Peyer's patch (tissue), 4 donors: ENCODE measurements at regions not wholly inside any gene's neighbourhood (a gene's known extent, or its start where the extent isn't known, plus 50 kb on each side); places are given as distances from the start of the nearest gene placed in this dataset.

Source experiments
- DNase-seq, 3 donors: peaks; one replicate each; pipeline ENCODE4 v3.0.0-alpha.2; 2017 to 2019
- H3K27ac ChIP-seq, 4 donors: fragments of 200-600 bp; sonication (generic); one replicate each; pipeline ENCODE4 v1.5.1; 2016 to 2019
- H3K27me3 ChIP-seq, 2 donors: fragments of 200-600 bp; sonication (generic); one replicate each; pipeline ENCODE4 v1.5.1; 2019
- H3K36me3 ChIP-seq, 3 donors: fragments of 200-600 bp; sonication (generic); one replicate each; pipeline ENCODE4 v1.5.1; 2016 to 2019
- H3K4me1 ChIP-seq, 4 donors: fragments of 200-600 bp; sonication (generic); one replicate each; pipeline ENCODE4 v1.5.1; 2016 to 2019
- H3K4me3 ChIP-seq, 4 donors: fragments of 200-600 bp; sonication (generic); 1 replicate in 3 of 4; 2 replicates in 1 of 4; pipeline ENCODE4 v1.5.1; 2016 to 2019; ENCODE audit warnings: mild to moderate bottlenecking in 1 of 4
- H3K9me3 ChIP-seq, 4 donors: fragments of 200-600 bp; sonication (generic); one replicate each; pipeline ENCODE4 v1.5.1; 2016 to 2019; ENCODE audit warnings: mild to moderate bottlenecking in 1 of 4
- CTCF ChIP-seq, 6 experiments: fragments of 450-650 bp in 4 of 6; fragments of 200-600 bp in 2 of 6; sonication (generic) in 1 of 6; IDR thresholded peaks; one replicate each; pipeline ENCODE4 v1.5.1; 2017 to 2019; ENCODE audit warnings: antibody characterized with exemption in 6 of 6, mild to moderate bottlenecking in 3 of 6, moderate library complexity in 1 of 6
- POLR2A ChIP-seq, 2 donors: fragments of 450-650 bp; IDR thresholded peaks; one replicate each; pipeline ENCODE4 v1.5.1; 2017; ENCODE audit warnings: antibody characterized with exemption in 2 of 2, mild to moderate bottlenecking in 2 of 2, moderate library complexity in 2 of 2

GRCh38 chr11:103714246-103714645 lies 322.2 kb upstream of the DDI1 start:
- H3K36me3 ChIP-seq: no peaks in the 10 kb centered on the region
- no peak overlapping the region for H3K4me3 ChIP-seq
- no peaks in the 10 kb centered on the region for H3K4me1 ChIP-seq
- H3K27me3 ChIP-seq: no peaks in the 10 kb centered on the region
- DNase-seq: no peak
- no peaks in the 10 kb centered on the region for H3K9me3 ChIP-seq
- H3K27ac ChIP-seq: no peak overlapping the region
- TF ChIP-seq CTCF (IDR thresholded peaks at IDR 0.05): no peak
- no peak for TF ChIP-seq POLR2A (IDR thresholded peaks at IDR 0.05)

DNA sequence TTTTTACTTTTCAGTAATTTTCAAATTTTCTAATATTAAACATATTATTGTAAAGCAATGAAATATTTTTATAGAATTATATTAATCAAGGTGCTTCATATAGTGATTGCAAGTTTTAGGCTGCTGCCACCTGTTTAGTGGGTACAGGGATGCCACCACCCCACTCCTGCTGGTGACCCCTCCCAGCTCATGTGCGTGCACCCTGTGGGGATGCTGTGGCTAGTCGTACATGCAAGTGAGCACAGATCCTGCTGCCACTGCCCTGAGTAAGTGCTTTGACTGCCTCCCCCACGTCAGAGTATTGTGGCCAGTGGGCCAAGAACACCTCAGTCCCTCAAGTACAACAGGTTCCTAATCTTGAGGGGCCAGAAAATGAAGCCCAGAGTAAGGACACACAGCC lies 320.1 kb upstream of the DDI1 start:
- Histone ChIP-seq H3K4me1 (no peaks in the 10 kb centered on the region), H3K27ac (no peak overlapping the region), H3K4me3 (no peak overlapping the region), H3K36me3 (no peaks in the 10 kb centered on the region), H3K27me3 (no peaks in the 10 kb centered on the region), H3K9me3 (no peaks in the 10 kb centered on the region)
- DNase-seq: no peak
- TF ChIP-seq CTCF (IDR thresholded peaks at IDR 0.05): no peak

GRCh38 chr11:103727262-103727661 lies 309.2 kb upstream of the DDI1 start:
- no peaks in the 10 kb centered on the region for H3K36me3 ChIP-seq
- H3K27ac ChIP-seq: no peak overlapping the region
- H3K4me3 ChIP-seq: no peak overlapping the region
- TF ChIP-seq CTCF (IDR thresholded peaks at IDR 0.05) (no peak), POLR2A (IDR thresholded peaks at IDR 0.05) (no peak)
- no peaks in the 10 kb centered on the region for H3K4me1 ChIP-seq
- no peaks in the 10 kb centered on the region for H3K9me3 ChIP-seq
- no peaks in the 10 kb centered on the region for H3K27me3 ChIP-seq
- DNase-seq: no peak

DNA sequence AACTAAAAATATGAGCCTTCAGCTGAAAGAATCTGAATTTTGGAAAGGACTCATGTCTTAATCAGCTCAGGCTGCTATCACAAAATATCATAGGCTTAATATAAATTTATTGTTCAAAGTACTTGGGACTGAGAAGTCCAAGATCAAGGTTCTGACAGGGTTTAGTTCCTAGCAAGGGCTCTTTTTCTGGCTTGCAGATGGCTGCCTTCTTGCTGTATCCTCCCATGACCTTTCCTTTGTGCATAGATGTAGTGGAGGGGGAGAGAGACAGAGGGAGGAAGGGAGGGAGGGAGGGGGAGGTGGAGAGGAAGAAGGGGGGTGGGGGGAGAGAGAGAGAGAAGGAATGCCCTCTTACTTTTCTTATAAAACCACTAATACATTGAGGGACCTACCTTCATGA lies 306.8 kb upstream of the DDI1 start:
- no peak overlapping the region for H3K27ac ChIP-seq
- DNase-seq: no peak
- no peaks in the 10 kb centered on the region for H3K36me3 ChIP-seq
- no peaks in the 10 kb centered on the region for H3K9me3 ChIP-seq
- H3K27me3 ChIP-seq: no peaks in the 10 kb centered on the region
- H3K4me1 ChIP-seq: no peaks in the 10 kb centered on the region
- H3K4me3 ChIP-seq: no peak overlapping the region
- no peak for TF ChIP-seq POLR2A (IDR thresholded peaks at IDR 0.05)
- TF ChIP-seq CTCF (IDR thresholded peaks at IDR 0.05): no peak

DNA sequence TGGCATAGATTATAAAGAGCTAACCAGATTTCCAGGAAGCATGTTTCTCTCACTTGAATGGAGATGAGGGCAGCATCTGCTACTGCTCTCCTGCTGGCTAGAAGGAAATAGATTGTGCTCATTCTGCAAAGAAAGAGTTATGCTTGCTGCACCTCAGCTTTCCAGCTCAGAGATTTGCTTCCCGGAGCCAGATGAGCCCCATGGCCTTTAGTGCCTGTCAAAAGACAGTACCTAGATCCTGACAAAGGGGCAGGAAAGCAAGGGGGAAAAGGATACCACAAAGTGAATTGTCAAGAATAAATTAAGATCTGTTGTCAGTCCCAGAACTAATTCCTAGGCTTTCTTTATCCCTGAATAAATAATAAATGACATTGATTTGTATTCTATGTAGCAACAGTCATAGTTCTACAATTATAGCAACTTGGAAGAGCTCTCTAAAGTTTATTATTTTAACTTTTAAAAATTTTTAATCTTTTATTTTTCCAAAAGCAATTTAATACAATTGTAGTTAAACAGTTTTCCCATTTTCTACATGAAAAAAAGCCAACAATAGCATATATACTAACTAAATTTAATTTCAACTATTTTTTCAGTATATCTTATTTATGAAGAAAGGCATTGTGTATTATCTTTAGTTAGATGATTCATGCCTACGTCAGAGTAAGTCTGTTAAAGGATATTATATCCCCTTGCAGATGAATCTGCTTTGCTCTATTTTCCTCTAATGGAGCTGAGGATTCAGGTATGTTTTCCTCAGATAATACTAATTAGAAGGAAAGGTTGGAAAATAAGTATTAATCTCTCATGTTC lies 306.1 kb upstream of the DDI1 start:
- no peak overlapping the region for H3K27ac ChIP-seq
- TF ChIP-seq POLR2A (IDR thresholded peaks at IDR 0.05) (no peak), CTCF (IDR thresholded peaks at IDR 0.05) (no peak)
- no peak for DNase-seq
- no peaks in the 10 kb centered on the region for H3K9me3 ChIP-seq
- H3K4me3 ChIP-seq: no peak overlapping the region
- no peaks in the 10 kb centered on the region for H3K4me1 ChIP-seq
- H3K27me3 ChIP-seq: no peaks in the 10 kb centered on the region
- H3K36me3 ChIP-seq: no peaks in the 10 kb centered on the region

DNA sequence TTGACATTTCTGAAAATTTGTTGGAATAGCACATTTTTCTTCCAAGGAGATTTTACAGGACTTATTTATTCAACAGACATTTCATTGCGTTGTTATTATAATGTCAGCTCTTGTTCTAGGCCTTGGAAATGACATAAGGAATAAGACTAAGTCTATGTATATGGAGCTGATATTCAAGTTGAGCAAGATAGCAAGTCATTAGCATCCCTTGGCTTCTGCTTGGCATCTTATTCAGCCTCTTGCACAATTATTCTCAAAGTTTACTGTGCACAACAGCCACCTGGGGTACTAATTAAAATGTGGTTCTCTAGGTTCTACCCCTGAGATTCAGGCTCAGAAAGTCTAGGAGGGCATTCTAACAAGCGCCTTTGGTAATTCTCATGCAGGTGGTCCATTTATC lies 304.8 kb upstream of the DDI1 start:
- no peak for DNase-seq
- no peak overlapping the region for H3K27ac ChIP-seq
- H3K4me1 ChIP-seq: no peaks in the 10 kb centered on the region
- no peaks in the 10 kb centered on the region for H3K36me3 ChIP-seq
- no peaks in the 10 kb centered on the region for H3K27me3 ChIP-seq
- TF ChIP-seq POLR2A (IDR thresholded peaks at IDR 0.05) (no peak), CTCF (IDR thresholded peaks at IDR 0.05) (no peak)
- no peak overlapping the region for H3K4me3 ChIP-seq
- H3K9me3 ChIP-seq: no peaks in the 10 kb centered on the region
